CD4-positive, alpha-beta T cell treated with Interleukin-15 for 4 hours (primary cell): ENCODE measurements at regions not wholly inside any gene's neighbourhood (a gene's known extent, or its start where the extent isn't known, plus 50 kb on each side); places are given as distances from the start of the nearest gene placed in this dataset.

Experiments used
- DNase-seq: peaks from one replicate; pipeline ENCODE4 v3.0.0-alpha.2; 2020; ENCODE audit warnings: low spot score

DNA sequence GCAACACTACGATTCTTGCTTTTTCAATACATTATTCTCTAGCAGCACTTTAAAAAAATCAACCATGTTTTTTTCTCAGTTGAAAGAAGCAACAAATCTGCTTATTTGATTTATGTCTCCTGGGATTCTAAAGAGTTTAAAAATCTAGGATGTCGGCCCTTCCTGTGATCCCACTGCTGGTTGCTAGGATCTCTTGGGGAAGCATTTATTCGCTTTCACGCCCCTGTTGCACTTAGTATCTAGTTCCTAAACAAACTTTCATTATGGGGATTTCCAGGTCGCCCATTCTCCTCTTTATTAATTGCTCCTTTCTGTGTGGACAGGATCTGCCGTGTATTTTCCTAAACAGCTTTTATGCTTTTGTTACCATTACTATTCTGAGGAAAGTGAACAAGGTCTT, 313.5 kb downstream of the AGTPBP1 start:
- DNase-seq, result no peak

DNA sequence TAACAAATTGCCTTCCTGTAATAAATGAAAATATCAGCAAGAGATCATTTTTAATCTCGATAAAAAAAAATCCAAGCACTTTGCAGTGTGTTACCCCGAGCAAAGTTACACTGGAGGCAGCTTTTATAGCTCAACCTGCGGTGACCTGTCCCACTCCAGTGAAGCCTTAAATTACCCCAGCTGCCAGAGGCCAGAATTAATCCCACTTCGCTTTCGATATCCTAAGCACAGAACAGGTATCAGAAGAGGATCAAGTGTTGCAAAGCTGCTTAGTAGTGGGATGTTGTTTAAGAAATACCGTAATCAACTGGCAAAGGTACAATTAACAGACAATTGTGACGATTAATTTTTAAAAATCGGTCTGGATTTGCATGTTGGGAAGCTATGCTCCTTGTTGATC, 314.0 kb downstream of the AGTPBP1 start:
- DNase-seq, result no peak

DNA sequence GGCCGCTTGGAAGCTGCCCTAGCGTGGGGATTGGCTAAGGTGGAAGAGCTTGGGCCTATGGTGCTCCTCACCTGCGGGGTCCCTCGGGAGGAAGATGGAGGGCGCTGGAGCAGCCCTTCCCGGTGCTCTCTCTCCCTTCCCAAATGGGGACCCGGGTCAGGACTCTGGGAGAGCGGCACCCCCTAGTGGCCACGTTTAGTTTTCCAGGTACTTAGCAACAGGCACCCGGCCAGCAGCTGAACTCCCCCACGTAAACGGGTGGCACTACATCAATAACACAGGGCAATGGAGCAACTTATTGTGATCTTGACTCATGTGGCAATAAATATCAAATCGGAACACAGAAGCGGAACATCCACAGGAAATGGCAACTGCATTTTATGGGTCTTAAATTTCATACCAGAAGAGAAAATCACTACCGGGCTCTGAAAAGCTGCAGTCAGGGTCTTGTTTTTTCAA, 316.6 kb downstream of the AGTPBP1 start:
- peak; percentile 10 for DNase-seq

DNA sequence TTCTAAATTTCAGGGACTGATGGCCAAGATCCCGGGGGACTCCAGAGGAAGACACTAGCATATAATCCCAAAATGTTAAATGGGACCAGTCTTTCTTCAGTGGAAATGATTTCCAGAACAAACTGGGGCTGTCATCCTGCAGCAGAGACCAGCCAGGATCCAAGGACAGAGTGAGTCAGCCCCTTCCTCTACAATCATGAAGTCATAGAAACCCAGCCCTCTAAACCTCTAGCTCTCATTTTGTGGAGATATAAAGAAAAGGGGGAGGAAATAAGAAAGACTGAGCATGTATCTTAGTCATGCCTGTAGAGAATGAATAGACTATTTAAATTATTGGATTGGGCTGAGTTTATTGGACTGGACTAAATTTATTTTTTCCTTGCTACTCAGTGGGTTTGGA, 318.3 kb downstream of the AGTPBP1 start:
- DNase-seq, result no peak

DNA sequence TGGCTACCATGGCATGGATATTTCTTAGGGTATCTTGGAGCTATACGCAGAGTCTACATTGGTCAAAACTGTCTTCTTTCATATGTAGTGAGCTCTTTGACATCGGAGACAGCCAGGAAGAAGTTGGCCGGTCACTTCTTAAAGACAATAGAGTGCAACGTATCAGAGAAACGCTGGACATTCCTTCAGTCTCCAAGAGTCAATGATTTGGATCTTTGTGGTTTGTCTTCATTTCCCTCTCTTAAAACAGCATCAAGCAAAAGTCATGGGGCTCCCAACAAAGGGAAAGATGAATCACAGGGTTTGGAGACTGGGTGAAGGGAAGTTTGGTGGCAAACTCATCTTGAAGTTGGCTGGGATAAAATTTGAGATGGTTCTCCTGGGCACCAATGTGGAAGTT, 320.1 kb downstream of the AGTPBP1 start:
- DNase-seq, result no peak

DNA sequence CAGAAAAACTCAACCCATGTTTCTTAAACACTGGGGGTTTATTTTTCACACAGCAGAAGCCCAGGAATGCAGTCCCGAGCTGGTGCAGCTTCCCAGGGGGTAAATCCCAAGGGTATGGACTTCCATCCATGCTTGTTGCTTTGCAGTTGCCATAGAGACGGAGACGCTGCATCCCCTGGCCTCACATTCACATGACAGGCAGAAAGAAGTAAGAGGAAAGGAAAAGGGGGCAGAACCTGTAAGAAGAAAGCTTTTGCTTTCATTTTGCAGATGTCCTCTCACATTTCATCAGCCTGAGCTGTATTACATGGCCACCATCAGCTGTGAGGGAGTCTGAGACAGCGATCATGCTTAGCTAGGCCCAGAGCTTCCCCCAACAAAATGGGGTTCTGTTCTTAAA, 321.0 kb downstream of the AGTPBP1 start:
- DNase-seq, result no peak

DNA sequence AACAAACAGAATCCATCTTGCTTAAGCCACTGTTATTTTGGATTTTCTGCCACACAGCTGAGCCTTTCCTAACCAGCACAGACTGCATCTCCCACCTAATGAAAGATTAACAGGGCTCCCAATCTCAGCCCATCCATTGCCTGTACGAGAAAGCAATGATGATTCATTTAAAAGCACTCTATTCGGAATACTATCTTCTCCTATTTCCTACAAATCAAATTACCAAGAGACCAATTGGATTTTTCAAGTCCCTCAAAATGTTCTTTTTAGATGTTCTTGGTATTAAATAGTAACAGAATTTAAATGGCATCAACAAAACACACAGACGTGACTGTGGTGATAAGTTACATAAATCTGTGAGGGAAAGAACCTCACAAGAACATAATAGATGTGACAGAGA, 324.1 kb downstream of the AGTPBP1 start:
- DNase-seq, result no peak

DNA sequence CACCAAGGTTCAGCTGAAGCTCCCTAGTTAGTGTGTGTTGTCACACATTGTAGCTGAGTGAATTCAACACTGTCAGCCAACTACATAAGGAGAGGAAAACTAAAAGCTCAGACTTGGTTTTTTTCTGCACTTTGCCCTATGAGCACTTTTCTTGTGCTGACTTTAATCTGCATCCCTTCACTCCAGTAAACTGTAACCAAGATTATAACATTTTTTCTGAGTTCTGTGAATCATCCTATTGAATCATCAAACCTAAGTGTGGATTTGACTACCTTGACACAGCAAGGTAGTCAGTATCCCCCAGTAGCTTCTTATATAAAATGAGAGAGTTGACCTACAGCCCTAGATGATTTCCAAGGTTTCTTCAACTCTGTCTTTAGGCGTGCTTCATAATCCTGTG, 325.0 kb downstream of the AGTPBP1 start:
- DNase-seq, result no peak

DNA sequence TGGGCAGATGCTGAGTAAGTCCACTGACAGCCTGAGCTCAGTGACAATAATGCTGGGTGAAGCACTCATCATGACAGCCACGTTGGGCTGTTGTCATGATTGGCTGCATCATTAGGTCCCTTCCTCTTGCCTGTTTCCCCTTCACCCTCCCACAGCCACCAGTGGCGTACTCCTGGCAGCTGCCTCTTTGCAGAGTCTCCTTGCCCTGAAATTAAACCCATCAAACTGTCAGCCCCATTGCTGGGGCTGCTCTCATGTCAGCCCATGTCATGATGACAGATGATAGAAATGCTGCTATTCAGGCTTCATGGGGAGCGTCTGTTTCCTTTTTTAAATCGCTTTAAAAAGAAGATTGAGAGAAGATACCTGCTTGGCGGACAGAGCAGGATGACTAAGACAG, 327.4 kb downstream of the AGTPBP1 start:
- no peak for DNase-seq

DNA sequence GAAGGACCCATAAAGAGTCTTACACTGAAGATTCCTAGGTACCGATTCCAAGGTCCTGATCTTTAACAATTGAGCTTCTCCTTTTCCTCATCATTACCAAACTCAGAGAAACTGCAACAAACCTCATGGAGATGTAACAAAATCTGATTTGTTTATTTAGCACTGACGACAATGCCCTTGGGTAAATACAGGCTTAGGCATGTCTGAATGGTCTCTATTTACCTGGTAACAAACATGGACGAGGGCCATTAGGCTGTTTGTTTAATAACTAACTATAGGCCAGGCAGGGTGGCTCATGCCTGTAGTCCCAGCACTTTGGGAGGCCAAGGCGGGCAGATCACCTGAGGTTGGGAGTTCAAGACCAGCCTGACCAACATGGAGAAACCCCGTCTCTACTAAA, 333.3 kb downstream of the AGTPBP1 start:
- no peak for DNase-seq

DNA sequence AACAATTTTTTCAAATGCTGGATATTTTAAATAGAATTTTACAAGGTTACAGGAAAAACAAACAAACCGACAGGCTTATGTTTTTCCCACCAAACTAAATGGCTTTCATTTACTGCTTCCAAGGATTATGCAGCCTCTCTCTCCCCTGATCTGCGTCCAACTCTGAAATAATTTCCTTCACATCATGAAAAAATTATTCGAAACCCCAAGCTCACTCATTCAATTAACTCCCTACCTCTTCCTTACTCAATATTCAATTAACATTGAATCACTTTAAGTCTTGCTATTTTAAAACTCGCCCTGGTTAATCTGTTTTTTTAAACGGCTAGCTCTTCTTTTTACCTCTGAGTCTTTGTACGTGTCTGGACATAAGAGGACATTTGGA, 336.2 kb downstream of the AGTPBP1 start:
- DNase-seq, result no peak

DNA sequence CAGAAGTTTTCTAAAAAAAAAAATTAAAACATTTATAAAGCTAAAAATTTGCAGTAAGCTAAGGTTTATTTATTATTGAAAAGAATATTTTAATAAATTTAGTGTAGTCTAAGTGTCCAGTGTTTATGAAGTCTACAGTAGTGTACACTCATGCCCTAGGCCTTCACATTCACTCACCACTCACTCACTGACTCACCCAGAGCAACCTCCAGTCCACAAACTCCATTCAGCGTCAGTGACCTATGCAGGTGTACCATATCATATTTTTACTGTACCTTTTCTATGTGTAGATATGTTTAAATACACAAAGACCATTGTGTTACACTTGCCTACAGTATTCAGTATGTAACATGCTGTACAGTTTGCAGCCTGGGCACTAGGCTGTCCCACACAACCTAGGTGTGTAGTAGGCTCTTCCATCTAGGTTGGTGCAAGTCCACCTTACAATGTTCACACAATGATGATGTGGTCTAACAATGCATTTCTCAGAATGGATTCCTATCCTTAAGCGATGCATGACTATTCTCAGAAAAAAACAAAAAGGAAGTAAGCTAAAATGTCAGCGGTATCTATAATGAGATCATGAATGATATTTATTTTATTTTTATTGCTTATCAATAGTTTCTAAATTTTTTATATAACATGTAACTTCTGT, 336.7 kb downstream of the AGTPBP1 start:
- DNase-seq, result no peak

DNA sequence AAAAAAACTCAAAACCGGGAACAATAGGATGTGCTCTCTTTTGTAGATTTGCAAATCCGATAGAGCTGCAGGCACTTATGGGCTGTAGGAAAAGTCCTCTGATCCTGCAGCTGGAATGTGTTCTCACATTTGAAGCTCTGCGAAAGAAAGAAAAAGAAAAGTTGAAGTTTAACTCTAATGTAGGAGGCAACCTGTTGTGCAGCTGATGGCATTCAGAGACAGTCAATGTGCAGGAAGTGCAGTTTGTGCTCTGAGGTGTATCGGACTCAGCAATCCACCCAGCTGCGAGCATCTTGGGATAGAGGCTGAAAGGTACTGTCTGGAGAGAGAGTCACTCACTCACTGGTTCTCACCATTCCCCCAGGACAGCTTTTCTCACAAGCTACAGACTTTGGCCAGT, 339.2 kb downstream of the AGTPBP1 start:
- DNase-seq, result no peak

DNA sequence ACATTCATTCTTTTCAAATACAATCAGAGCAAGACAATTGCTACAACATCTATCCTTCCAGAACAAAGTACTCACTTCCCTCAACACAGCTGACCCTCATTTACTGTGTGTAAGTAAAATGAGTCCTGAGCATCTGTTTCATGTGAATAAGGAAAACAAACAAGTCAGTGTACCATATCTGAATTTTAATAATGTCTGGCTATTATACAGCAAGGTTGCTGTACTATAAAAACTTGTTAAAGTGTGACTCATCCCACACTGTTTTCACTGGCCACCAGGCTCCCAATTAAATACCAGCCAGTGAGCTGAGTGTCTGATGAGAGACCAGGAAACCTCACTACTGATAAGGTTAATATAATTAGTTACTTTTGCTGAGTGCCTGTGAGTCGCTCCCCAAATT, 339.8 kb downstream of the AGTPBP1 start:
- no peak for DNase-seq

DNA sequence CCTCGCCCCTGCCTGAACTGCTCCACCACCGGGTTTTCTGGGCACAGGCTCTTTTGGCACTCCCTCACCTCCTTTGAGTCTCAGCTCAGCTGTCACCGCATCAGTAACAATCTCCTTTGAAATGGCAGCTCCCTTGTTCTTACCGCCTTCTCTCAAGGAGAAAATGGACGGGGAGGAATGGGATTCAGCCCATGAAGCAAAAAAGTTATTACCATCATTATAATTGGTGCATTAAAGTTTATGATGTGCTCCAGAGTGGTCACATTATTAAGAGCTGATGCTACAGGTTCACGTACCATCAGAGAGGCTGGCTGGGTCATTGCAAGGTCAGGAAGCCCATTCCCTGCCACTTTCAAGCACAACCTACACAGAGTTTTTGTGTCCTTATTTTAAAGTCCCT, 344.7 kb downstream of the AGTPBP1 start:
- DNase-seq, result no peak

DNA sequence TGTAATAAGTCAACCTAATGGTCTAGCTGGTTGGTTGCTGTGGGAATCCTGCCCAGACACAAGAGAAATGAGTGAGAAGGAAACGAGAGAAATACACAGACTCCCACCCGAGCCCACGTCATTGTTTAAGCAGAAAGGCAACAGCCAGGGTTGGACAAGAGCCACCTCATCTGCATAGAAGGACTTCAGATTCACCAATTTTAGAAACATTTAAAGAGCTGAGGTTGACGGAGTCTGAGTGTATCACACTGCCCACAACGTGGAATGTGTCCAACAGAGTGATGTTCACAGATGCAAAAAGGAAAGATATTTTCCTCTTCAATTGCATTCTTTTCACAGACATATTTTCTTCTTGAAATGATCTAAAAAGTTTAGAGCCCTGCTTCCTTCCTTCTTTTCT, 349.5 kb downstream of the AGTPBP1 start:
- no peak for DNase-seq

DNA sequence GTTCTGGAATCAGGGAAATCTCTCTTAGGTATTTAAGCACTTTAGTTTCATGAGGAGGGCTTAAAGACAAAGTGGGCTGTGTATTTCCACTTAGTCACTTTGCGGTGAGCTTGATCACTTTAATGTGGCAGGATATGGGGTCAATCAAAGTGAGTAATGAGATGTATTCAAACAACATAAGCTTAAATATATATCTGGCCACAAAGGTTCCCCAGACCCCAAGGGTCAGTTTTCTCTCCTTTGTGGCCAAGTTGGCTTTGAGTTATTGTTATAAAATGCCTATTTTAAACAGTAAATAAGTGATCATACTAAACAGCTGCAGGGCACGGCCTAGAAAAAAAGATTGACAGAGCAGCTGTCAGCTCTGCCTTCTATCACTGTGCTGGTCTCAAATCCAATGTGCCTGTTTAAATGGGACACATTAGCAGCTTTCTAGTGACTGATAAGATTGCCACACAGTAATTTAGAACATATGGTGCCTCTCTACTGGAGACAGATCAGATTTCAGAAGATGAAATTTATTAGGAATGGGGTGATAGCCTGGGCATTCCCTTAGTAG, 363.9 kb downstream of the AGTPBP1 start:
- no peak for DNase-seq

DNA sequence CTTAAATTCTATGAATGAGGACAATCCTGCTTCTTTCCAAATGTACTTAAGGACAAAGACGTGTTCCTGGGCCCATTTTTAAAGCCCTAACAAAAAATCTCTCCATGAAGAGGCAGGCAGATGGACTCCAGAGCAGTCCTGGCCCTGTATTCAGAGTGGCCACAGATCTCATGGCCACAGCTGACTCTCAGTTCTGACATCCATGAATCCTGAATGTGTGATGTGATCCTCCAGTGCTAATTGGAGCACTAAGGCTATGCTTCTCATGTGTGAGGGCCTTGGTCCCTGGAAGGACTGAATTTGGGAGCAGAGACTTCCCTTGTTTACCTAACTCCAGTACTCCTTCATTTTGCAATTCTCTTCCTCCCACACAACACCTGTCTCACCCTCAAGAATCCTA, 373.0 kb downstream of the AGTPBP1 start:
- no peak for DNase-seq

DNA sequence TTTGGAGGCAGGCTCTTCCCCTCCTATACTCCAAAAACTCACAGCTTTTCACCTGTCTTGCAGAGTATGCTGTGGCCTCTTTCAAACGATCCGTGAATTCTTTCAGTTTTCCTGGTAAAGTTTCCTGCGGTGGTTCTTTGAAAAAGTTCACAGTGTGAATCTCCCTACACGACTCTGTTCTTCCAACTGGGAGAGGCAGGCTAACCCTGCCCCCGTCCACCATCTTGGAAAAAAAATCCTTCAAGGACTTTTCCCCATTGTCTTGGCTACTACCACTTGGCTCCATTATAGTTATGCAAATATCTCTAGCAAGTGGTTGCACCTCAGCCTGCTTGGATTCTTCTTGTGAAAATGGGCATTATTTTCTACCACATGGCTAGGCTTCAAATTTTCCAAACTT, 382.6 kb downstream of the AGTPBP1 start:
- no peak for DNase-seq

DNA sequence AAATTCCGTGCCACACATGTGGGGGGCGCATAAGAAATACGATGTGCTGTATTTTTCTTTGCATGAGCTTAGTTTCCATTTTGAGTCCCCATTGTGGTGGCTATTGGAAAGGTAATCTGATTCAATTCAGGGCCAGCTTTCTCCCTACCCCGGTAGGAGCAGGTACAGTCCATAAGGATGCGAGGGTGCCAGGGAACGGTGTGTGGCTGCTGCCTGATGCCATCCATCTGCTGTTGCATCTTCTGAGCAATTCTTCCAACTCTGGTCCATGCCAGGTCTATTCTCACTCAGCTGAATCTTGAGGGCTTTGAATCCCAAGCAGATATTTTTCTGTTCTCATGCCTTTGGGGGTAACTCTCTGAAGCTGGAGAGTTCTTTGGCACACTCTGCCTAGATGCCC, 392.7 kb downstream of the AGTPBP1 start:
- no peak for DNase-seq

DNA sequence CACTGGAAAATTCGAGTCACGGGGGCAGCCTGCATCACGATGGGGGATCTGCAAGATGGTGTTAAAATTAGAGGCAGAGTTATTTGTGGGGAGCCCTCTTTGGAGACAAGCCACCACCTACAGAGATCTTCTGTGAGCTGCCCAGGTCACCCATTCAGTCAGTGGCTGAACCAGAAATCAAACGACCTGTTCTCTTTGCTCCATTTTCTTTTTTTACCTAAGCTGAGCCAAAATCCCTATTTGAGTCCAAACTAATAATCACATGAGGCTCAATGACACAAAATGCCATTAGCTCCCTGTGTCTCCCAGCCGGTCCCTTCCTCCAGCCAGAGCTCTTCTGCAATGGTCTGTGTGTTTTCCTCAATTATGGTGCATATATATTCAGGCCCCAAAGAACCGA, 394.2 kb downstream of the AGTPBP1 start:
- no peak for DNase-seq

DNA sequence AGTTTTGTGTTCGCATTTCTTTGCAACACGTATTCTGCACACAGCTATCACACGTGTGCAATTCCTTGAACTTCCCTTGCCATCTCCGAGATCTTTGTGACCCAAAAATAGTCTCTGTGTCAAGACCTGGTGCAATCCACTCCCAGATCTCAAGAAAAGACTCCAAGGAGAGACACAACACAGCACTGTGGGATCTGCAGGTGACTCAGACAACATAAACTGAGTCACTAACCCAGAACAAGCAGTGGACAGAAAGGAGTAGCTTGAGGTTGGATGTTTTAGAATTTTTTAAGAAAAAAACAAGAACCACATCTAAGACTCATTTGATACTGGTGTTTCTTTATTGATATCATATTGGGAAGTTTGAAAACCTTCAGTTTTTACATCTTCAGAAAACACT, 396.9 kb downstream of the AGTPBP1 start:
- no peak for DNase-seq

DNA sequence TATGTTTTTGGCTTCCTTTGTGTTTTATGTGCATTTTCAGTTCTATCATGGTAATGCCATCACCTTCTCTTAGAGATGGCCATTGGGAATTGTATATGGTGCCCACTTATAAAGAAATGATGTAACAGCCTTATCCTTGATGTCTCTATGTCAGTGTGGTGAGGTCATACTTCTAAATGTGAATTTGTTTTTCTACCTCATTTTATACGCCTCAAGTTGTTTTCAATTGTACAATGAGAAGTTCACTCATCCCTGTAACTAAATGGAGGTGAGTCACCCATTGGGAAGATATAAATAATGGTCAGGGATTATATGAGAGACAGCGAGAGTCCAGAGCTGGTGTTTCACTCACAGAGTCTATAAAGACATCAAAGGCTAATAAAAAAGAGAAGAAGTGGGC, 402.4 kb downstream of the AGTPBP1 start:
- no peak for DNase-seq

DNA sequence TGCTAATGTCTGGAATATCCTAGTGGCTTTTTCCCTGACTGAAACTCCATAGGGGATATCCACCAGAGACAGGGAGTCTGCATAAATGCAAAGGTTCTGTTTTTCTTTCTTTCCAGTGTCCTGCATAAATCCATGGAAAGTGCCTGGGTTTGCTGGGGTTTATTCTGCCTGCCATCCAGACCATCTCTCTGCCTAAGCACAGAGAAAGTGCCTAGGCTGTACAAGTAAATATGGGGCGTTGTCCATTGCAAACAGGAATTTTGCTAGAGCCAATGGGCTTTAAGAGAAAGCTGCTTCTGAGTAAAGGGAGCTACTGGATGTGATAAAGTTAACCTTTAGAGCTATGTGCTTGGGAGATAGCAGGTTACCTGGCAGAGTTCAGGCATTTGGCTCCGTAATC, 407.5 kb downstream of the AGTPBP1 start:
- DNase-seq, result no peak

DNA sequence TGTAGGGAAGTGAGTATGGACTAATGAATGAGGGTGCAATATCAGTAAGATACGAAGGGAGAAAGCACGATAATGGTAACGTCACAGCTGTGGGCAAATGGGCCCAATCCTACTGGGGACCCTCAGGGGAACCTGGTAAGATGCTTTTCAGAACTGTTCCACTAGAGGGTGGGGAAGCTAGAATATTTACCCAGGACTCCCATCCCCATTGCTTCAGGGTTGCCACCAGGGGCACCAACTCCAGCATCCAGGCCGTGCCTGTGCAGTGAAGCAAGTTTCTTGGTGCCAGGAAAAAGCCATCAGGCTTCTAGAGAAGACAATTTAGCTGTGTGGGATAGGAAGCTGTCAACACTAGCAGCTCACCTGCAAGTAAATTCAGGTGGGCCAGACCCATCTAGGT, 409.3 kb downstream of the AGTPBP1 start:
- DNase-seq, result no peak
